SU-DHL-6 (cell line): ENCODE measurements at regions not wholly inside any gene's neighbourhood (a gene's known extent, or its start where the extent isn't known, plus 50 kb on each side); places are given as distances from the start of the nearest gene placed in this dataset.

Experiments
- EZH2phosphoT487 ChIP-seq: fragments of 200-600 bp; sonication (generic), shearing (Covaris generic); conservative IDR thresholded peaks from 2 replicates; pipeline ENCODE4 v1.6.1; 2018; ENCODE audit warnings: mild to moderate bottlenecking, antibody characterized with exemption, low read length, moderate library complexity, mixed read lengths
- TF ChIP-seq, protein P1 (sequence below): fragments of 200-600 bp; sonication (generic); IDR thresholded peaks from one replicate; pipeline ENCODE4 v1.5.1; 2017; ENCODE audit warnings: antibody characterized with exemption, mild to moderate bottlenecking, low read length, moderate library complexity; ENCODE audit not compliant: insufficient read depth, poor library complexity, severe bottlenecking

DNA sequence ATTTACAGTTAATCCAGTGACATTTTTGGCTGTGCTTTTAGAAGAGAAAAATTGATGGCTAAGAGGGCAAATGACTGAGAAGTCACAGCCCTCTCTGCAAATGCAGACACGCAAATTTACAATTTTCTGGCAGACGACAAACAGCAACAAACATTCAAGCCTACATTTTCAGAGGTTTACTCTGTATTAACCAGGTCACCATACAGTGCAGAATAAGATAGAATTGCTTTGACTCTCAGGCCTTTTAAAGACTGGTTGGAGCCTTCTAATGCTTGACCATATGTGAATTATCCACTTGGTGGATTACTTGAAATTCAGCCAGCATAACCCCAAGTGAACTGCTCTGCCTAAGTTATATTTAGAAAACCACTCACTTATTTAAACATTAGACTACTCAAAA, 65.5 kb upstream of the FOXN2 start:
- TF ChIP-seq EZH2phosphoT487, result no peak
- TF ChIP-seq, protein P1, sequence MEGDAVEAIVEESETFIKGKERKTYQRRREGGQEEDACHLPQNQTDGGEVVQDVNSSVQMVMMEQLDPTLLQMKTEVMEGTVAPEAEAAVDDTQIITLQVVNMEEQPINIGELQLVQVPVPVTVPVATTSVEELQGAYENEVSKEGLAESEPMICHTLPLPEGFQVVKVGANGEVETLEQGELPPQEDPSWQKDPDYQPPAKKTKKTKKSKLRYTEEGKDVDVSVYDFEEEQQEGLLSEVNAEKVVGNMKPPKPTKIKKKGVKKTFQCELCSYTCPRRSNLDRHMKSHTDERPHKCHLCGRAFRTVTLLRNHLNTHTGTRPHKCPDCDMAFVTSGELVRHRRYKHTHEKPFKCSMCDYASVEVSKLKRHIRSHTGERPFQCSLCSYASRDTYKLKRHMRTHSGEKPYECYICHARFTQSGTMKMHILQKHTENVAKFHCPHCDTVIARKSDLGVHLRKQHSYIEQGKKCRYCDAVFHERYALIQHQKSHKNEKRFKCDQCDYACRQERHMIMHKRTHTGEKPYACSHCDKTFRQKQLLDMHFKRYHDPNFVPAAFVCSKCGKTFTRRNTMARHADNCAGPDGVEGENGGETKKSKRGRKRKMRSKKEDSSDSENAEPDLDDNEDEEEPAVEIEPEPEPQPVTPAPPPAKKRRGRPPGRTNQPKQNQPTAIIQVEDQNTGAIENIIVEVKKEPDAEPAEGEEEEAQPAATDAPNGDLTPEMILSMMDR, result no peak
